C4-2B (cell line): ENCODE measurements at regions not wholly inside any gene's neighbourhood (a gene's known extent, or its start where the extent isn't known, plus 50 kb on each side); places are given as distances from the start of the nearest gene placed in this dataset.

Experiments
- H3K27ac ChIP-seq: fragments of 450-650 bp; 2 replicates; pipeline ENCODE4 v1.5.1; 2017
- ZFX ChIP-seq: fragments of 450-650 bp; IDR thresholded peaks from 2 replicates; pipeline ENCODE4 v1.6.1; 2017
- TF ChIP-seq, protein P1 (sequence below): fragments of 450-650 bp; conservative IDR thresholded peaks from 2 replicates; pipeline ENCODE4 v1.5.1; 2017; ENCODE audit warnings: mild to moderate bottlenecking

- TF ChIP-seq, protein P1, sequence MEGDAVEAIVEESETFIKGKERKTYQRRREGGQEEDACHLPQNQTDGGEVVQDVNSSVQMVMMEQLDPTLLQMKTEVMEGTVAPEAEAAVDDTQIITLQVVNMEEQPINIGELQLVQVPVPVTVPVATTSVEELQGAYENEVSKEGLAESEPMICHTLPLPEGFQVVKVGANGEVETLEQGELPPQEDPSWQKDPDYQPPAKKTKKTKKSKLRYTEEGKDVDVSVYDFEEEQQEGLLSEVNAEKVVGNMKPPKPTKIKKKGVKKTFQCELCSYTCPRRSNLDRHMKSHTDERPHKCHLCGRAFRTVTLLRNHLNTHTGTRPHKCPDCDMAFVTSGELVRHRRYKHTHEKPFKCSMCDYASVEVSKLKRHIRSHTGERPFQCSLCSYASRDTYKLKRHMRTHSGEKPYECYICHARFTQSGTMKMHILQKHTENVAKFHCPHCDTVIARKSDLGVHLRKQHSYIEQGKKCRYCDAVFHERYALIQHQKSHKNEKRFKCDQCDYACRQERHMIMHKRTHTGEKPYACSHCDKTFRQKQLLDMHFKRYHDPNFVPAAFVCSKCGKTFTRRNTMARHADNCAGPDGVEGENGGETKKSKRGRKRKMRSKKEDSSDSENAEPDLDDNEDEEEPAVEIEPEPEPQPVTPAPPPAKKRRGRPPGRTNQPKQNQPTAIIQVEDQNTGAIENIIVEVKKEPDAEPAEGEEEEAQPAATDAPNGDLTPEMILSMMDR: no peak
- no peak for TF ChIP-seq ZFX
- H3K27ac ChIP-seq: no peak overlapping the region
Measured at GRCh38 chr22:49536571-49537131, 291.0 kb downstream of the BRD1 start.

DNA sequence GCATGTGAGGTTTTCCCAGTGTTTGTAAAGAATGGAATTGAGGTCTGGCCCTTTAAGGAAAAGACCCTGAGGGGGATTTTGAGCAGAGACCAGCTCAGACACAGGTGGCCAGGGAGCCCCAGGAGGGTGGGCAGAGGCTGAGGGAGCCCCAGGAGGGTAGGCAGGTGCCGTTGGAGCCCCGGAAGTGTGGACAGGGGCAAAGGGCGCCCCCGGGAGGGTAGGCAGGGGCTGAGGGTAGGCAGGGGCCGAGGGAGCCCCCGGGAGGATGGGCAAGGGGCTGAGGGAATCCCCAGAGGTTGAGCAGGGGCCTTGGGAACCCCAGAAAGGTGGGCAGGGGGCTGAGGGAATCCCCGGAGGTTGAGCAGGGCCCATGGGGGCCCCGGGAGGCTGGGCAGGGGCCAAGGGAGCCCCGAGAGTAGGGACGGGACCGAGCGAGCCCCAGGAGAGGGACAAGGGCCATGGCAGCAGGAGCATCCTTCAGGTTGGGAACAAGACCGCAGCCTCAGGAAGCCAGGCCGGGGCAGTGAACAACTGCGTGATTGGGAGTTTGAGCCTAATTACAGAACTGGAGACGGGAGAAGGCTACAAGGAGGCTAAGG is 292.0 kb downstream of the BRD1 start:
- no peak overlapping the region for H3K27ac ChIP-seq

DNA sequence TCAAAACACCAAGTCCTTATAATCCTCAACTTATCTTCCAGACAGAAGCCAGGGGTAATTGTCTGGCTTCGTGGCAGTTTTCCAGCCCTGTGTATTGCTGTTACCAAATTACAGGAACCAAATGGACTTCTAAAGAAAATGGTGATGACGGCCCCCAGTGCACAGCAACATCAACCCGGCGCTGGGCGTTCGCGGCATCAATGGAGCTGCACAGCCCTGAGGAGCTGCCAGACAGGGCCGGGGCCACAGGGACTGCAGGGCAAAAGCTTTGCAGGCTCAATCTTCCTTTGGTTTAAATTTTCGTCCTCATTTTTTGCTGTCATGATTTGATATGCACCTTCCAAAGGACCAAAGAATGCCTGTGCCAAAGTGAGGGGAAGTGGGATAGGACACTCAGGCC is 292.5 kb downstream of the BRD1 start:
- H3K27ac ChIP-seq: no peak overlapping the region
- TF ChIP-seq ZFX: no peak
- TF ChIP-seq, protein P1: no peak

More for the DNA sequence above, 292.0 kb downstream of the BRD1 start:
- TF ChIP-seq, protein P1: no peak
- no peak for TF ChIP-seq ZFX

DNA sequence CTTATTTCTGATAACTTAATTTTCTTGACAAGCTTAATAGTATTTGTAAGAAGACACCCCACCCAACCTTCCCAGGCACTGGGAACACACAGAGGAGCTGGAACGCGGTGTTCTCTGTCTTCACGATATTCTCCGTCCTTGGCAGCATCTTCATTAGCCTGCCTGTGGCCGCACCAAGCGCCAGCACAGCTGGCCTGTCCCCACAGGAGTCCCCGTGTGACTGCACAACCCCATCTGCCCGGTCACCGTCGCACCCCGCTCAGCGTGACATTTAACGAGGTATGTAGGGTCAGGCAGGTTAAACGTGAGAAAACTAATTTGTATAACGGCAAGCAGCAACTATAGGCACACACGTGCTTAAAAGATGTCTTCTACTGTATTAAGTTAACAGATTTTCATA is 293.3 kb downstream of the BRD1 start:
- no peak for TF ChIP-seq ZFX
- TF ChIP-seq, protein P1: no peak
- H3K27ac ChIP-seq: no peak overlapping the region

DNA sequence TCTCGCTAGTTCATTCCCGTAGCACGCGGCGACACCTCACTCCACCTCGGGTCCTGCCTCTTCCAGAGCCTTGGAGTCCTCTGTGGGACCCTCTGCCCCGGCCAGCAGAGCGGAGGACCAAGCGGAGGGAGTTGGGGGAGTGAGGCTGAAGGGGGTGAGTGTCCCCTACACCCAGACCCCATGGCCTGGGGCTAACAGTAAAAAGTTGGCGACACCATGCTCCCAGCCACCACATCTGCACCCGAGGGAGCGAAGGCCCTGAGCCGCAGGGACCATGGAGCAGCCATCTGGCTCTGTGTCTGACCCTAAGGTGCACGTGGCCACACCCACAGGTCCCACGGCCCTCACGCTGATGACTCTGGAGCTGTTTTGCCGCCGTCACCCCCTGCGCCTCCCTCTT is 293.8 kb downstream of the BRD1 start:
- TF ChIP-seq, protein P1: no peak
- no peak for TF ChIP-seq ZFX
- H3K27ac ChIP-seq: no peak overlapping the region

DNA sequence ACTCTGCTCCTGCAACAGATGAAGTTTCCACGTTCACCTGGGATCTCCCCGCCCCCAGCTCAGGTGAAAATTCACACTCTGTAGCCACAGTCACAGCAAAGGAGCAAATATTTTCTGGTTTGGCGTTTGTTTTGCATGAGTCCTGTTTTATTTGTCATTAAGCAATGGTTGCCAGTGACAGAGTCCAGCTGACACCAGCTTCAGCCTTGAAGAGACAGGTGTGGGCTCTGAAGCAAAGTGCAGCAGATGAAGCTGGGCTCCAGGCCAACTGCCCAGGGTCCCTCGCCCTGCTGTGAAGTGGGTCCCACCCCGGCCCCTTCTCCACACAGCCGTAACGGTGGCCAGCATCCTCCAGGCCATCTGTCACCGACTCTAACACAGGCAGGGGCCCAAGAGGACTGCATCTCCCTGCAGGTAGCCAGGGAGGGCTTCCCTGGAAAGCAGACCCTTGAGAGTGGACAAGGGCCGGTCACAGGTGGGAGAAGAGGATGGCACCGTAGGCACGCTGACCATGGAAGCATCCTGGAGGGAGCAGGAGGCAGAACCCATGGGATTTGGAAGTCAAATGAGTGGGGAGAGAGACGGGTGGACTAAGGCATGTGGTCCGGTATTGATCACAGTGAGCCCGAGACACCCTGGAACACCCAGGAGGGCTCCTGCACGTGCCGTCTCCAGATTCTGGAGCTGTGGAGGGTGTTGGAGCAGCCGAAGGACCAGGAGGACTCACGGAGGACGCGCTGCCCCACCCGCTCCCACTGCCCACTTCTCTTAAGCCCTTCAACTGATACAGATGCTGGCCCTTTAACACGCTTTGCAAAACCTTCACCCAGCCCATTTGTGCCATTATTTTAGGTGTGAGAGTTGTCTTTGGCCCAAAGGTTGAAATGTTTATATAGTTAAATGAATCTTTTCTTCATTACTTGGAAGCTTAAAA is 294.5 kb downstream of the BRD1 start:
- TF ChIP-seq, protein P1: no peak
- TF ChIP-seq ZFX: no peak
- H3K27ac ChIP-seq: no peak overlapping the region

DNA sequence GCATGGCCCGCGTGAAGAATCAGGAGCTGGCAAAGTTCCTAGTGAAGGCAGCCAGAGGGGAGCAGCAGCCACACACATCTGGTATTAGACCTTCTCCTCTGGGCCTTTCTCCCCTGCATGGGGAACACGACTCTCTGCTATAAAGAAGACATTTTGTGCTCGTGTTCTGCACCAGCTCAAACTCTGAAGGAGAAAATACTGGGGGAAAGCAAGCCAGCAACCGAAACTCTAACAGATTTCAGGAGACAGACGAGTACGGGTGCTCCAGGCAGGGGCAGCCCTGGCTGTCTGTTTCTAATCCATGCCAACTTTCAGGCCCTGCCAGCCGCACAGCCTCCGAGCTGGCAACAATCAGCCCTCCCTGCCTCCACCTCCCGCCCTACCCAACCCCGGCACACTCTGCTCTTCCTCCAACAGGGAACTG is 296.3 kb downstream of the BRD1 start:
- no peak overlapping the region for H3K27ac ChIP-seq
- no peak for TF ChIP-seq ZFX
- TF ChIP-seq, protein P1: no peak
